CD14-positive monocyte (primary cell): ENCODE measurements at regions not wholly inside any gene's neighbourhood (a gene's known extent, or its start where the extent isn't known, plus 50 kb on each side); places are given as distances from the start of the nearest gene placed in this dataset.

Source experiments
- DNase-seq, 3 donors: peaks; one replicate each; pipeline ENCODE4 v3.0.0-alpha.2; 2011 to 2022
- H2AFZ ChIP-seq: 2 replicates; pipeline ENCODE4 v1.6.0; 2012; ENCODE audit warnings: mild to moderate bottlenecking, low read depth, low read length, inconsistent platforms; ENCODE audit not compliant: insufficient read depth, poor library complexity, severe bottlenecking
- H3K27ac ChIP-seq, 2 donors: 1 replicate in 1 of 2; 2 replicates in 1 of 2; pipeline ENCODE4 v1.5.1; 2012 to 2013; ENCODE audit warnings: low read length in 2 of 2, control low read depth in 1 of 2, inconsistent platforms in 1 of 2, low read depth in 1 of 2, mild to moderate bottlenecking in 1 of 2
- H3K27me3 ChIP-seq, 2 donors: one replicate each; pipeline versions ENCODE4 v1.6.0 to v1.6.1; 2011 to 2013; ENCODE audit warnings: low read length in 2 of 2; ENCODE audit not compliant: control insufficient read depth in 2 of 2, insufficient read depth in 2 of 2
- H3K36me3 ChIP-seq, 2 donors: replicated peaks in 1 of 2; 1 replicate in 1 of 2; 2 replicates in 1 of 2; pipeline versions ENCODE4 v1.5.1 to v1.6.1; 2012 to 2013; ENCODE audit warnings: low read length in 2 of 2, control low read depth in 1 of 2, inconsistent platforms in 1 of 2, mild to moderate bottlenecking in 1 of 2; ENCODE audit not compliant: insufficient read depth in 2 of 2, control insufficient read depth in 1 of 2
- H3K4me1 ChIP-seq, 2 donors: 1 replicate in 1 of 2; 2 replicates in 1 of 2; pipeline versions ENCODE4 v1.5.1 to v1.6.1; 2012 to 2013; ENCODE audit warnings: low read length in 2 of 2, control low read depth in 1 of 2, inconsistent platforms in 1 of 2, mild to moderate bottlenecking in 1 of 2, moderate library complexity in 1 of 2; ENCODE audit not compliant: insufficient read depth in 2 of 2, control insufficient read depth in 1 of 2
- H3K4me2 ChIP-seq: replicated peaks from 2 replicates; pipeline ENCODE3; 2012; ENCODE audit warnings: low read length, moderate library complexity, mild to moderate bottlenecking; ENCODE audit not compliant: poor library complexity, severe bottlenecking; ENCODE audit errors: extremely low read depth
- H3K4me3 ChIP-seq, 3 experiments: fragments of 200-600 bp in 1 of 3; sonication (generic) in 1 of 3; replicated peaks in 1 of 3; 1 replicate in 2 of 3; 2 replicates in 1 of 3; pipeline ENCODE4 v1.5.1; 2011 to 2013; ENCODE audit warnings: low read length in 3 of 3, mild to moderate bottlenecking in 3 of 3, control low read depth in 2 of 3, low read depth in 2 of 3, inconsistent platforms in 1 of 3, moderate library complexity in 1 of 3
- H3K79me2 ChIP-seq: 2 replicates; pipeline ENCODE4 v1.6.0; 2012; ENCODE audit warnings: mild to moderate bottlenecking, control low read depth, inconsistent platforms, low read length, moderate library complexity; ENCODE audit not compliant: insufficient read depth
- H3K9ac ChIP-seq: 2 replicates; pipeline ENCODE4 v1.6.0; 2017; ENCODE audit warnings: low read length, mild to moderate bottlenecking; ENCODE audit not compliant: insufficient read depth, poor library complexity, severe bottlenecking
- H3K9me3 ChIP-seq, 2 donors: replicated peaks in 1 of 2; 1 replicate in 1 of 2; 2 replicates in 1 of 2; pipeline versions ENCODE4 v1.5.1 to v1.6.1; 2012 to 2013; ENCODE audit warnings: low read length in 2 of 2, control low read depth in 1 of 2; ENCODE audit not compliant: control insufficient read depth in 1 of 2, insufficient read depth in 1 of 2
- H4K20me1 ChIP-seq: 2 replicates; pipeline ENCODE4 v1.6.0; 2012; ENCODE audit warnings: mild to moderate bottlenecking, low read length, control low read depth, moderate library complexity; ENCODE audit not compliant: insufficient read depth
- H3K27ac Mint-ChIP-seq, 7 donors: one replicate each; pipeline ENCODE4 v1.8.0; 2020; ENCODE audit warnings: mild to moderate bottlenecking in 7 of 7, mixed read lengths in 7 of 7, moderate library complexity in 6 of 7, inconsistent platforms in 2 of 7
- H3K27me3 Mint-ChIP-seq, 3 donors: one replicate each; pipeline ENCODE4 v1.8.0; 2021 to 2022; ENCODE audit warnings: low read depth in 3 of 3, mild to moderate bottlenecking in 3 of 3, mixed read lengths in 3 of 3, moderate library complexity in 3 of 3, inconsistent platforms in 1 of 3
- H3K36me3 Mint-ChIP-seq, 2 donors: one replicate each; pipeline ENCODE4 v1.8.0; 2020; ENCODE audit warnings: mixed read lengths in 2 of 2, inconsistent platforms in 1 of 2, mild to moderate bottlenecking in 1 of 2
- H3K4me1 Mint-ChIP-seq: one replicate; pipeline ENCODE4 v1.8.0; 2020; ENCODE audit warnings: mild to moderate bottlenecking, mixed read lengths
- H3K4me3 Mint-ChIP-seq, 2 donors: one replicate each; pipeline ENCODE4 v1.8.0; 2020; ENCODE audit warnings: mild to moderate bottlenecking in 2 of 2, mixed read lengths in 2 of 2, moderate library complexity in 1 of 2
- H3K9me3 Mint-ChIP-seq, 7 donors: one replicate each; pipeline ENCODE4 v1.8.0; 2020 to 2022; ENCODE audit warnings: mixed read lengths in 7 of 7, mild to moderate bottlenecking in 6 of 7, moderate library complexity in 6 of 7, inconsistent platforms in 2 of 7
- WGBS: methylation state at CpG from one replicate; pipeline ENCODE4 v1.1.5; 2013; ENCODE audit warnings: missing lambda C conversion rate; ENCODE audit not compliant: insufficient coverage; 5-methylcytosine and 5-hydroxymethylcytosine counted together
- intact Hi-C, 2 donors: fragments of 100-400 bp; cut with micrococcal nuclease; formaldehyde crosslinking; loops; one replicate each; pipeline versions ENCODE4 v1.15.0 to v1.15.1; 2023
- TF ChIP-seq, protein P1 (sequence below): fragments of 200-600 bp; IDR thresholded peaks from one replicate; pipeline ENCODE4 v1.8.0; 2022; ENCODE audit warnings: antibody characterized with exemption, mild to moderate bottlenecking

DNA sequence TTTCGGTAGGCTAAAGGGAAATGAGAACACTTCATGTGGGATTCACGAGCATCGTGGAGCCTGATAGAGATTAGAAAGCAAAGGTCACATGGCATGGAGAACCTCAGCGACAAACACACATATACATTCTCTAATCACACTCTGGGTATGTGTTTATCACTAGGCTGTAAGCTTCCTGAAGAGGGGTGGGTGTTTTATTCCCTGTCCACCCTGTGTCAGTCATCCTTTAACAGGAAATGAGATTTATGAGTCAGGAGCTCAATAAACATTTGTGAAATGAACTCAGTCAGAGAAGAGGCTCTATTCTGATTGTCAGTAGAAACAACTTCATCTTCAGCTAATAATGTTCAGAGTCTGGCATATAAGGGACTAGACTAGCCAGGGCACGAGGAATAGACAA is 71.7 kb upstream of the EIF3M start:
- H3K27ac ChIP-seq, result no peak overlapping the region
- no peaks in the 10 kb centered on the region for H3K79me2 ChIP-seq
- peak overlapping the region; percentile 23 for H2AFZ ChIP-seq
- Mint-ChIP-seq H3K4me3 (no peak overlapping the region), H3K27ac (no peak overlapping the region), H3K4me1 (peaks cover 5% of the 10 kb centered on the region), H3K27me3 (peaks cover 5 to 10% (median 8%) of the 10 kb centered on the region in 3 donors), H3K9me3 (peaks cover 0 to 2% (median 0%) of the 10 kb centered on the region in 7 donors), H3K36me3 (no peaks in the 10 kb centered on the region)
- WGBS, result 88% methylated on average over 1 of the region's 5 CpGs
- peak in 1 of 3 donors; percentile 14 for DNase-seq
- no peaks in the 10 kb centered on the region for H3K4me1 ChIP-seq
- no peaks in the 10 kb centered on the region for H3K36me3 ChIP-seq
- H3K9me3 ChIP-seq, result no peaks in the 10 kb centered on the region
- H3K4me3 ChIP-seq, result no peak overlapping the region
- H4K20me1 ChIP-seq, result no peaks in the 10 kb centered on the region
- intact Hi-C loops, result no loop called here
- no peak overlapping the region for H3K4me2 ChIP-seq
- no peak overlapping the region for H3K9ac ChIP-seq
- TF ChIP-seq, protein P1, sequence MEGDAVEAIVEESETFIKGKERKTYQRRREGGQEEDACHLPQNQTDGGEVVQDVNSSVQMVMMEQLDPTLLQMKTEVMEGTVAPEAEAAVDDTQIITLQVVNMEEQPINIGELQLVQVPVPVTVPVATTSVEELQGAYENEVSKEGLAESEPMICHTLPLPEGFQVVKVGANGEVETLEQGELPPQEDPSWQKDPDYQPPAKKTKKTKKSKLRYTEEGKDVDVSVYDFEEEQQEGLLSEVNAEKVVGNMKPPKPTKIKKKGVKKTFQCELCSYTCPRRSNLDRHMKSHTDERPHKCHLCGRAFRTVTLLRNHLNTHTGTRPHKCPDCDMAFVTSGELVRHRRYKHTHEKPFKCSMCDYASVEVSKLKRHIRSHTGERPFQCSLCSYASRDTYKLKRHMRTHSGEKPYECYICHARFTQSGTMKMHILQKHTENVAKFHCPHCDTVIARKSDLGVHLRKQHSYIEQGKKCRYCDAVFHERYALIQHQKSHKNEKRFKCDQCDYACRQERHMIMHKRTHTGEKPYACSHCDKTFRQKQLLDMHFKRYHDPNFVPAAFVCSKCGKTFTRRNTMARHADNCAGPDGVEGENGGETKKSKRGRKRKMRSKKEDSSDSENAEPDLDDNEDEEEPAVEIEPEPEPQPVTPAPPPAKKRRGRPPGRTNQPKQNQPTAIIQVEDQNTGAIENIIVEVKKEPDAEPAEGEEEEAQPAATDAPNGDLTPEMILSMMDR, result no peak
- H3K27me3 ChIP-seq, result no peaks in the 10 kb centered on the region

- 84% methylated on average over 3 of the region's 3 CpGs for WGBS
Observed at GRCh38 chr11:32510039-32510438, 73.6 kb upstream of the EIF3M start.

More at GRCh38 chr11:32510039-32510438, 73.6 kb upstream of the EIF3M start:
- Mint-ChIP-seq H3K4me1 (peaks cover 5% of the 10 kb centered on the region), H3K27me3 (peaks cover 2 to 8% (median 8%) of the 10 kb centered on the region in 3 donors), H3K36me3 (no peaks in the 10 kb centered on the region), H3K9me3 (peaks cover 0 to 2% (median 0%) of the 10 kb centered on the region in 7 donors), H3K4me3 (no peak overlapping the region), H3K27ac (no peak overlapping the region)
- no peaks in the 10 kb centered on the region for H4K20me1 ChIP-seq
- TF ChIP-seq, protein P1, result no peak
- H3K4me3 ChIP-seq, result no peak overlapping the region
- no peak for DNase-seq
- H3K9me3 ChIP-seq, result no peaks in the 10 kb centered on the region
- H3K27me3 ChIP-seq, result no peaks in the 10 kb centered on the region
- no peaks in the 10 kb centered on the region for H3K4me1 ChIP-seq
- intact Hi-C loops, result no loop called here
- H3K9ac ChIP-seq, result no peak overlapping the region
- H3K79me2 ChIP-seq, result no peaks in the 10 kb centered on the region
- no peak overlapping the region for H3K27ac ChIP-seq
- no peaks in the 10 kb centered on the region for H3K36me3 ChIP-seq
- no peak overlapping the region for H3K4me2 ChIP-seq
- no peak overlapping the region for H2AFZ ChIP-seq
